Adrenal gland (tissue), 5 donors: ENCODE measurements at regions not wholly inside any gene's neighbourhood (a gene's known extent, or its start where the extent isn't known, plus 50 kb on each side); places are given as distances from the start of the nearest gene placed in this dataset.

Source experiments
- CTCF ChIP-seq, 6 experiments: fragments of 450-650 bp in 4 of 6; fragments of 200-600 bp in 2 of 6; sonication (generic) in 1 of 6; IDR thresholded peaks; 1 replicate in 5 of 6; 2 replicates in 1 of 6; pipeline versions ENCODE4 v1.5.1 to v1.8.0; 2016 to 2021; ENCODE audit warnings: antibody characterized with exemption in 6 of 6, mild to moderate bottlenecking in 2 of 6, moderate library complexity in 1 of 6
- POLR2A ChIP-seq, 2 donors: fragments of 450-650 bp; IDR thresholded peaks; one replicate each; pipeline ENCODE4 v1.6.1; 2017; ENCODE audit warnings: antibody characterized with exemption in 2 of 2, mild to moderate bottlenecking in 2 of 2, moderate library complexity in 1 of 2
- donor health status: DM: no; HTN: no; CAD: no.

DNA sequence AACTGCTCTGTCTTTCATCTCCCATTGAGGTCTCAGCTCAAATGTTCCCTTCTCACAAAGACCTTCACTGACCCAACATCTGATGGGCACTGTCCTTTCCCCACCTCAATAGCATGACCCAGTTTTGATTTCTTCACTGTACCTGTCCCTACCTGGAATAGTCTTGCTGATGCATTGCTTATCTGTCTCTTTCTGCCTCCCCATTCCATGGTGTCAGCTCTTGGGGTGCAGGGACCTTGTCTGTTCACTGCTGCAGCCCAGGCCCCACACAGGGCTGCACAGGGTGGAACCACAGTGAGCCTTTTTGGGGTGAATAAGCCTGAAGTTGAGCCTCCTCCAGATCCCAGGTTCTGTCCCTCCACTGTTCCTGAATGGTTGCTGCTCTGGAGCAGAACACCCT, 414.9 kb downstream of the PTPRU start:
- TF ChIP-seq CTCF (IDR thresholded peaks at IDR 0.05) (no peak), POLR2A (IDR thresholded peaks at IDR 0.05) (no peak)
